ENCODE measurements at regions not wholly inside any gene's neighbourhood (a gene's known extent, or its start where the extent isn't known, plus 50 kb on each side); places are given as distances from the start of the nearest gene placed in this dataset.

GRCh38 chr18:73918816-73919215 is 228.8 kb downstream of the FBXO15 start:
- Histone ChIP-seq H3K9me2 (replicated peaks; ENCODE audit: insufficient read depth) (no peaks in the 10 kb centered on the region), H3K4me1 (ENCODE audit: insufficient read depth) (no peaks in the 10 kb centered on the region), H2AFZ (no peak overlapping the region), H3K4me2 (no peak overlapping the region), H3K79me2 (no peaks in the 10 kb centered on the region), H3K4me3 (no peak overlapping the region), H3K27me3 (no peaks in the 10 kb centered on the region), H3K36me3 (replicated peaks; ENCODE audit: insufficient read depth, low read depth) (no peaks in the 10 kb centered on the region), H4K20me1 (ENCODE audit: insufficient read depth, poor library complexity, severe bottlenecking) (no peaks in the 10 kb centered on the region), H3K9me3 (ENCODE audit: low read depth) (no peaks in the 10 kb centered on the region), H3K27ac (no peak overlapping the region)
- no peak for DNase-seq (ENCODE audit: low spot score)
- TF ChIP-seq EZH2phosphoT487 (IDR thresholded peaks at IDR 0.05; ENCODE audit: low read depth, severe bottlenecking, unreplicated experiment) (no peak), EZH2 (IDR thresholded peaks at IDR 0.05; ENCODE audit: borderline replicate concordance) (no peak), CTCF (IDR thresholded peaks at IDR 0.05; ENCODE audit: poor library complexity) (no peak)
- WGBS (ENCODE audit: low lambda C conversion rate, missing lambda C conversion rate): 93% methylated on average over 5 of the region's 5 CpGs

GRCh38 chr18:73917046-73917445 is 230.6 kb downstream of the FBXO15 start:
- WGBS (ENCODE audit: low lambda C conversion rate, missing lambda C conversion rate): 100% methylated on average over 1 of the region's 1 CpG
- Histone ChIP-seq H3K79me2 (no peaks in the 10 kb centered on the region), H2AFZ (no peak overlapping the region), H3K36me3 (replicated peaks; ENCODE audit: insufficient read depth, low read depth) (no peaks in the 10 kb centered on the region), H3K9me3 (ENCODE audit: low read depth) (no peaks in the 10 kb centered on the region), H3K4me2 (no peak overlapping the region), H3K4me3 (no peak overlapping the region), H3K9me2 (replicated peaks; ENCODE audit: insufficient read depth) (no peaks in the 10 kb centered on the region), H3K4me1 (ENCODE audit: insufficient read depth) (no peaks in the 10 kb centered on the region), H3K27ac (no peak overlapping the region), H3K27me3 (no peaks in the 10 kb centered on the region), H4K20me1 (ENCODE audit: insufficient read depth, poor library complexity, severe bottlenecking) (no peaks in the 10 kb centered on the region)
- no peak for TF ChIP-seq EZH2phosphoT487 (IDR thresholded peaks at IDR 0.05; ENCODE audit: low read depth, severe bottlenecking, unreplicated experiment)
- TF ChIP-seq EZH2 (IDR thresholded peaks at IDR 0.05; ENCODE audit: borderline replicate concordance): no peak
- no peak for TF ChIP-seq CTCF (IDR thresholded peaks at IDR 0.05; ENCODE audit: poor library complexity)
- no peak for DNase-seq (ENCODE audit: low spot score)

DNA sequence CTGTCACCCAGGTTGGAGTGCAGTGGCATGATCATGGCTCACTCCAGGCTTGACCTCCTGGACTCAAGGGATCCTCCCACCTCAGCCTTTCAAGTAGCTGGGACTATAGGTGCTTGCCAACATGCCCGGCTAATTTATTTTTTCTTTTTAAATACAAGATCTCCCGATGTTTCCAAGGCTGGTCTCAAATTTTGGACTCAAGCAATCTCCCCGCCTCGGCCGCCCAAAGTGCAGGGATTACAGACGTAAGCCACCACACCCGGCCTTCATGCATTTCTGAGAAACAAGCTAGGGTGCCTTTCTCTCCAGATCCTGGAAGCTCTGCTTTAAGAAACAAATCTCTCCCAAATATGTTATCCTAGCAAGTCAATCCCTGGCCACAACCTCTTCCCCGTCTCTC is 234.1 kb downstream of the FBXO15 start:
- no peak overlapping the region for H3K4me2 ChIP-seq
- no peak for TF ChIP-seq EZH2 (IDR thresholded peaks at IDR 0.05; ENCODE audit: borderline replicate concordance)
- no peak for TF ChIP-seq CTCF (IDR thresholded peaks at IDR 0.05; ENCODE audit: poor library complexity)
- TF ChIP-seq EZH2phosphoT487 (IDR thresholded peaks at IDR 0.05; ENCODE audit: low read depth, severe bottlenecking, unreplicated experiment): no peak
- no peak overlapping the region for H3K27ac ChIP-seq
- H3K36me3 ChIP-seq (replicated peaks; ENCODE audit: insufficient read depth, low read depth): no peaks in the 10 kb centered on the region
- no peak for DNase-seq (ENCODE audit: low spot score)
- H4K20me1 ChIP-seq (ENCODE audit: insufficient read depth, poor library complexity, severe bottlenecking): no peaks in the 10 kb centered on the region
- H3K9me2 ChIP-seq (replicated peaks; ENCODE audit: insufficient read depth): no peaks in the 10 kb centered on the region
- no peaks in the 10 kb centered on the region for H3K79me2 ChIP-seq
- H3K4me1 ChIP-seq (ENCODE audit: insufficient read depth): no peaks in the 10 kb centered on the region
- H2AFZ ChIP-seq: no peak overlapping the region
- H3K9me3 ChIP-seq (ENCODE audit: low read depth): no peaks in the 10 kb centered on the region
- H3K4me3 ChIP-seq: no peak overlapping the region
- 86% methylated on average over 8 of the region's 8 CpGs for WGBS (ENCODE audit: low lambda C conversion rate, missing lambda C conversion rate)
- no peaks in the 10 kb centered on the region for H3K27me3 ChIP-seq

DNA sequence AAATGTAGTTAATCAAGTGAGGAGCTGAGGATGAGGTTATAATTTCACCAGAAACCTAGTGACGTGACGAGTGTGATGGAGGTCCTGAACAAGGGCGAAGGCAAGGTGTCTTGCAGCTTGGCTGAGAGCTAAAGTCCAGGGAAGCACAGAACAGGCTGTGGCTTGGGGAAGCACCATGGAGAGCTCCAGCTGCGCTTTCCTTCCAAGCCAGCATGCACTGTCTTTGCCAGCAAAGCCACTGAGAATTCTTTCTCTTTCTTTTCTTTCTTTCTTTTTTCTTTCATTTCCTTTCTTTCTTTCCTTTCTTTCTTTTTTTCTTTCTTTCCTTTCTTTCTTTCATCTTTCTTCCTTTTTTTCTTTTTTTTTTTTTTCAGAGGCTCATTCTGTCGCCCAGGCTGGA is 239.3 kb downstream of the FBXO15 start:
- peak; percentile 74 for DNase-seq (ENCODE audit: low spot score)
- 49% methylated on average over 5 of the region's 5 CpGs for WGBS (ENCODE audit: low lambda C conversion rate, missing lambda C conversion rate)
- no peak for TF ChIP-seq CTCF (IDR thresholded peaks at IDR 0.05; ENCODE audit: poor library complexity)
- TF ChIP-seq EZH2 (IDR thresholded peaks at IDR 0.05; ENCODE audit: borderline replicate concordance): no peak
- no peak for TF ChIP-seq EZH2phosphoT487 (IDR thresholded peaks at IDR 0.05; ENCODE audit: low read depth, severe bottlenecking, unreplicated experiment)

More for the DNA sequence above, 239.3 kb downstream of the FBXO15 start:
- Histone ChIP-seq H3K4me3 (no peak overlapping the region), H3K79me2 (no peaks in the 10 kb centered on the region), H2AFZ (no peak overlapping the region), H3K9me3 (ENCODE audit: low read depth) (no peaks in the 10 kb centered on the region), H3K4me2 (no peak overlapping the region), H3K4me1 (ENCODE audit: insufficient read depth) (no peaks in the 10 kb centered on the region), H3K9me2 (replicated peaks; ENCODE audit: insufficient read depth) (no peaks in the 10 kb centered on the region), H4K20me1 (ENCODE audit: insufficient read depth, poor library complexity, severe bottlenecking) (no peaks in the 10 kb centered on the region), H3K27ac (no peak overlapping the region), H3K27me3 (peaks cover 4% of the 10 kb centered on the region), H3K36me3 (replicated peaks; ENCODE audit: insufficient read depth, low read depth) (no peaks in the 10 kb centered on the region)

Measured in hepatocyte (in vitro differentiated cells).